Fibroblast of lung (primary cell): ENCODE measurements at regions not wholly inside any gene's neighbourhood (a gene's known extent, or its start where the extent isn't known, plus 50 kb on each side); places are given as distances from the start of the nearest gene placed in this dataset.

Experiments used
- CTCF ChIP-seq, 2 donors: IDR thresholded peaks in 1 of 2; conservative IDR thresholded peaks in 1 of 2; 1 replicate in 1 of 2; 2 replicates in 1 of 2; pipeline ENCODE4 v1.5.1; 2011 to 2012; ENCODE audit warnings: low read length in 2 of 2, control low read depth in 1 of 2, inconsistent platforms in 1 of 2, low read depth in 1 of 2, mild to moderate bottlenecking in 1 of 2
- EZH2 ChIP-seq: IDR thresholded peaks from 2 replicates; pipeline ENCODE4 v1.5.1; 2012; ENCODE audit warnings: low read length, control low read depth, mild to moderate bottlenecking; ENCODE audit errors: missing control alignments

- TF ChIP-seq EZH2 (no peak), CTCF (conservative IDR thresholded peaks at IDR 0.05 in 1 of 2, IDR thresholded peaks at IDR 0.05 in 1 of 2; ENCODE audit: low read depth in 1 of 2, low read length in 2 of 2) (no peak)
Measured at GRCh38 chr2:11057031-11057430, 98.2 kb upstream of the SLC66A3 start.
